ENCODE measurements at regions not wholly inside any gene's neighbourhood (a gene's known extent, or its start where the extent isn't known, plus 50 kb on each side); places are given as distances from the start of the nearest gene placed in this dataset.

GRCh38 chr7:67518580-67518979 lies 521.9 kb downstream of the TYW1 start:
- intact Hi-C loops (cut with micrococcal nuclease) (no loop called here), in situ Hi-C loops (cut with MboI; ENCODE audit: low sequenced_read_pairs) (no loop called here), dilution Hi-C loops (cut with HindIII; ENCODE audit: low sequenced_read_pairs, unreplicated experiment) (no loop called here)
- Histone ChIP-seq H3K27ac (ENCODE audit: insufficient read depth, low read length) (no peak overlapping the region), H2AK9ac (replicated peaks; ENCODE audit: low read depth, low read length, poor library complexity) (no peak overlapping the region), H3K14ac (replicated peaks; ENCODE audit: low read depth, low read length) (no peak overlapping the region), H3K79me1 (ENCODE audit: low read depth in 1 of 2, low read length in 2 of 2) (no peaks in the 10 kb centered on the region), H3K18ac (ENCODE audit: low read depth, low read length) (no peak overlapping the region), H4K5ac (ENCODE audit: low read depth, low read length) (no peak overlapping the region), H3K9me1 (ENCODE audit: insufficient read depth, low read length) (no peaks in the 10 kb centered on the region), H2AFZ (replicated peaks; ENCODE audit: low read length, poor library complexity) (no peak overlapping the region), H4K20me1 (ENCODE audit: insufficient read depth, low read length) (no peaks in the 10 kb centered on the region), H3K4me3 (ENCODE audit: insufficient read depth, low read depth, low read length) (no peak overlapping the region), H3K4me1 (ENCODE audit: control insufficient read depth, insufficient read depth, low read length) (no peaks in the 10 kb centered on the region), H2BK5ac (ENCODE audit: low read depth, low read length, poor library complexity, severe bottlenecking) (no peak overlapping the region), H2AK5ac (ENCODE audit: low read depth, low read length) (no peak overlapping the region), H2BK15ac (ENCODE audit: low read depth, low read length) (no peak overlapping the region), H2BK20ac (ENCODE audit: low read depth, low read length) (no peak overlapping the region), H3K56ac (ENCODE audit: extremely low read depth, insufficient read depth, low read length) (no peak overlapping the region), H3K36me3 (ENCODE audit: control insufficient read depth, insufficient read depth, low read length) (no peaks in the 10 kb centered on the region), H3K23ac (ENCODE audit: low read depth, low read length) (no peak overlapping the region), H3K4me2 (ENCODE audit: low read depth, low read length) (no peak overlapping the region), H3K4ac (ENCODE audit: low read depth, low read length) (no peak overlapping the region), H4K91ac (ENCODE audit: insufficient read depth, low read depth, low read length) (no peak overlapping the region), H4K8ac (ENCODE audit: low read depth in 2 of 2, low read length in 2 of 2) (no peak overlapping the region), H3K9me3 (ENCODE audit: control insufficient read depth, insufficient read depth, low read length) (peaks cover 7% of the 10 kb centered on the region), H3K9ac (ENCODE audit: low read depth, low read length) (no peak overlapping the region), H3K27me3 (ENCODE audit: control insufficient read depth, insufficient read depth, low read length) (no peaks in the 10 kb centered on the region), H2BK120ac (ENCODE audit: low read depth, low read length) (no peak overlapping the region)
- ChIA-PET CTCF (no interaction called here), POLR2A (ENCODE audit: unreplicated experiment) (no interaction called here)
- no peak for TF ChIP-seq BHLHE40 (IDR thresholded peaks at IDR 0.05; ENCODE audit: low read depth, low read length)
- no peak for ATAC-seq (ENCODE audit: low read depth)
- no peak for DNase-seq
- 0% methylated on average over 1 of the region's 4 CpGs; no CpG with 5 or more reads in 1 of the 2 experiments for WGBS, 2 experiments (ENCODE audit: extremely low coverage in 2 of 2, insufficient read length in 1 of 2)
- no TSS peak for BruUV-seq (replicated peaks)

Data from IMR-90 (cell line).